ENCODE measurements at regions not wholly inside any gene's neighbourhood (a gene's known extent, or its start where the extent isn't known, plus 50 kb on each side); places are given as distances from the start of the nearest gene placed in this dataset.

- no peak for TF ChIP-seq USF1 (IDR thresholded peaks at IDR 0.05; ENCODE audit: borderline replicate concordance, extremely low read length, insufficient read depth, low read depth, low read length)
- no peak for TF ChIP-seq MXI1 (IDR thresholded peaks at IDR 0.05; ENCODE audit: low read depth, low read length)
- no peak for TF ChIP-seq NR2C2 (IDR thresholded peaks at IDR 0.05; ENCODE audit: borderline replicate concordance, control insufficient read depth, insufficient read length, low read depth)
- TF ChIP-seq TCF12 (IDR thresholded peaks at IDR 0.05; ENCODE audit: low read depth, low read length): no peak
Measured at GRCh38 chr20:58141496-58141895, 87.0 kb downstream of the ANKRD60 start (continued).

GRCh38 chr20:58140787-58141425, 87.5 kb downstream of the ANKRD60 start:
- POLR2A ChIA-PET: no interaction called here
- no peak overlapping the region for H3K9ac ChIP-seq (ENCODE audit: control insufficient read depth, insufficient read depth, low read length)
- H3K36me3 ChIP-seq (ENCODE audit: control insufficient read depth in 2 of 2, insufficient read depth in 2 of 2, low read length in 1 of 2): no peaks in the 10 kb centered on the region
- H3K4me1 ChIP-seq (ENCODE audit: control insufficient read depth, insufficient read depth, low read length): no peaks in the 10 kb centered on the region
- no peaks in the 10 kb centered on the region for H4K20me1 ChIP-seq (ENCODE audit: control insufficient read depth, insufficient read depth)
- CTCF ChIA-PET: no interaction called here
- SMC1A ChIA-PET (ENCODE audit: uncharacterized antibody, unreplicated experiment): no interaction called here
- 6% methylated on average over 3 of the region's 3 CpGs for WGBS (ENCODE audit: insufficient coverage, insufficient replicate concordance, low lambda C conversion rate, missing lambda C conversion rate)
- no peak overlapping the region for H2AFZ ChIP-seq (ENCODE audit: control insufficient read depth, low read depth, low read length)
- no peak overlapping the region for H3K4me3 ChIP-seq
- intact Hi-C loops (cut with micrococcal nuclease; ENCODE audit: unreplicated experiment): no loop called here
- ATAC-seq: no peak
- no peaks in the 10 kb centered on the region for H3K79me2 ChIP-seq (ENCODE audit: control insufficient read depth, insufficient read depth, low read length)
- in situ Hi-C loops (cut with MboI): no loop called here
- H3K4me2 ChIP-seq (ENCODE audit: control insufficient read depth, insufficient read depth): no peak overlapping the region
- no peaks in the 10 kb centered on the region for H3K9me3 ChIP-seq (replicated peaks; ENCODE audit: control insufficient read depth, insufficient read depth, low read length)
- no TSS peak for BruUV-seq (replicated peaks)
- RAD21 ChIA-PET (ENCODE audit: unreplicated experiment): no interaction called here
- no peak for DNase-seq (ENCODE audit: low read depth, low spot score)
- H3K27me3 ChIP-seq (replicated peaks in 1 of 2; ENCODE audit: control insufficient read depth in 2 of 2, insufficient read depth in 2 of 2, low read length in 1 of 2): no peaks in the 10 kb centered on the region; a peak in 1 of 4 replicates
- no peak for FAIRE-seq
- no peak overlapping the region for H3K27ac ChIP-seq (ENCODE audit: control insufficient read depth, insufficient read depth)
- TF ChIP-seq FOXK2 (IDR thresholded peaks at IDR 0.05): no peak
- no peak for TF ChIP-seq EED (IDR thresholded peaks at IDR 0.05; ENCODE audit: low read depth)
- TF ChIP-seq NFYA (IDR thresholded peaks at IDR 0.05; ENCODE audit: borderline replicate concordance, low read depth, low read length): no peak
- TF ChIP-seq IRF4 (IDR thresholded peaks at IDR 0.05; ENCODE audit: low read depth, low read length): no peak
- TF ChIP-seq, protein P1, sequence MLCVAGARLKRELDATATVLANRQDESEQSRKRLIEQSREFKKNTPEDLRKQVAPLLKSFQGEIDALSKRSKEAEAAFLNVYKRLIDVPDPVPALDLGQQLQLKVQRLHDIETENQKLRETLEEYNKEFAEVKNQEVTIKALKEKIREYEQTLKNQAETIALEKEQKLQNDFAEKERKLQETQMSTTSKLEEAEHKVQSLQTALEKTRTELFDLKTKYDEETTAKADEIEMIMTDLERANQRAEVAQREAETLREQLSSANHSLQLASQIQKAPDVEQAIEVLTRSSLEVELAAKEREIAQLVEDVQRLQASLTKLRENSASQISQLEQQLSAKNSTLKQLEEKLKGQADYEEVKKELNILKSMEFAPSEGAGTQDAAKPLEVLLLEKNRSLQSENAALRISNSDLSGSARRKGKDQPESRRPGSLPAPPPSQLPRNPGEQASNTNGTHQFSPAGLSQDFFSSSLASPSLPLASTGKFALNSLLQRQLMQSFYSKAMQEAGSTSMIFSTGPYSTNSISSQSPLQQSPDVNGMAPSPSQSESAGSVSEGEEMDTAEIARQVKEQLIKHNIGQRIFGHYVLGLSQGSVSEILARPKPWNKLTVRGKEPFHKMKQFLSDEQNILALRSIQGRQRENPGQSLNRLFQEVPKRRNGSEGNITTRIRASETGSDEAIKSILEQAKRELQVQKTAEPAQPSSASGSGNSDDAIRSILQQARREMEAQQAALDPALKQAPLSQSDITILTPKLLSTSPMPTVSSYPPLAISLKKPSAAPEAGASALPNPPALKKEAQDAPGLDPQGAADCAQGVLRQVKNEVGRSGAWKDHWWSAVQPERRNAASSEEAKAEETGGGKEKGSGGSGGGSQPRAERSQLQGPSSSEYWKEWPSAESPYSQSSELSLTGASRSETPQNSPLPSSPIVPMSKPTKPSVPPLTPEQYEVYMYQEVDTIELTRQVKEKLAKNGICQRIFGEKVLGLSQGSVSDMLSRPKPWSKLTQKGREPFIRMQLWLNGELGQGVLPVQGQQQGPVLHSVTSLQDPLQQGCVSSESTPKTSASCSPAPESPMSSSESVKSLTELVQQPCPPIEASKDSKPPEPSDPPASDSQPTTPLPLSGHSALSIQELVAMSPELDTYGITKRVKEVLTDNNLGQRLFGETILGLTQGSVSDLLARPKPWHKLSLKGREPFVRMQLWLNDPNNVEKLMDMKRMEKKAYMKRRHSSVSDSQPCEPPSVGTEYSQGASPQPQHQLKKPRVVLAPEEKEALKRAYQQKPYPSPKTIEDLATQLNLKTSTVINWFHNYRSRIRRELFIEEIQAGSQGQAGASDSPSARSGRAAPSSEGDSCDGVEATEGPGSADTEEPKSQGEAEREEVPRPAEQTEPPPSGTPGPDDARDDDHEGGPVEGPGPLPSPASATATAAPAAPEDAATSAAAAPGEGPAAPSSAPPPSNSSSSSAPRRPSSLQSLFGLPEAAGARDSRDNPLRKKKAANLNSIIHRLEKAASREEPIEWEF (IDR thresholded peaks at IDR 0.05; ENCODE audit: insufficient replicate concordance, low read depth, low read length): no peak
- TF ChIP-seq, protein P2, sequence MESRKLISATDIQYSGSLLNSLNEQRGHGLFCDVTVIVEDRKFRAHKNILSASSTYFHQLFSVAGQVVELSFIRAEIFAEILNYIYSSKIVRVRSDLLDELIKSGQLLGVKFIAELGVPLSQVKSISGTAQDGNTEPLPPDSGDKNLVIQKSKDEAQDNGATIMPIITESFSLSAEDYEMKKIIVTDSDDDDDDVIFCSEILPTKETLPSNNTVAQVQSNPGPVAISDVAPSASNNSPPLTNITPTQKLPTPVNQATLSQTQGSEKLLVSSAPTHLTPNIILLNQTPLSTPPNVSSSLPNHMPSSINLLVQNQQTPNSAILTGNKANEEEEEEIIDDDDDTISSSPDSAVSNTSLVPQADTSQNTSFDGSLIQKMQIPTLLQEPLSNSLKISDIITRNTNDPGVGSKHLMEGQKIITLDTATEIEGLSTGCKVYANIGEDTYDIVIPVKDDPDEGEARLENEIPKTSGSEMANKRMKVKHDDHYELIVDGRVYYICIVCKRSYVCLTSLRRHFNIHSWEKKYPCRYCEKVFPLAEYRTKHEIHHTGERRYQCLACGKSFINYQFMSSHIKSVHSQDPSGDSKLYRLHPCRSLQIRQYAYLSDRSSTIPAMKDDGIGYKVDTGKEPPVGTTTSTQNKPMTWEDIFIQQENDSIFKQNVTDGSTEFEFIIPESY (IDR thresholded peaks at IDR 0.05): no peak
- TF ChIP-seq ZNF24 (IDR thresholded peaks at IDR 0.05): no peak
- TF ChIP-seq, protein P3, sequence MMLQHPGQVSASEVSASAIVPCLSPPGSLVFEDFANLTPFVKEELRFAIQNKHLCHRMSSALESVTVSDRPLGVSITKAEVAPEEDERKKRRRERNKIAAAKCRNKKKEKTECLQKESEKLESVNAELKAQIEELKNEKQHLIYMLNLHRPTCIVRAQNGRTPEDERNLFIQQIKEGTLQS (IDR thresholded peaks at IDR 0.05; ENCODE audit: borderline replicate concordance, extremely low read depth, low read depth, low read length): no peak

Measured in GM12878 (cell line).